ENCODE measurements at regions not wholly inside any gene's neighbourhood (a gene's known extent, or its start where the extent isn't known, plus 50 kb on each side); places are given as distances from the start of the nearest gene placed in this dataset.

DNA sequence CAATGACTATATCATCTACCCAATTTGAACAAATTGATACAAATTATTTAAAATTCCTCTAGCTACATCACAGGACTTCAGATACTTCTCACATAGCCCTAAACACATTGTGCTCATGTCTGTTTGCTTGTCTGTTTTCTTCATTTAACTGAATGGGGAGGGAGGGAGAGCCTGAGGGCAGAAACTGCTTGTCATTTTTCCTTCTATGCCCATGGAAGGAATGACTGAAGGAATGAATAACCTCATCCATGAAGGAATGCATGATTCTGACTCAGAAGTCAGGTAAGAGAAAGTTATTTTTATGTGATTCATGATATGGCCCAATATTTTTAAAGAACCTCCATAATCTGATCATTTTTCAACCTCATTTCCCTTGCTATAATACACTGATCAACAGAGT, 418.0 kb upstream of the PITX2 start:
- Histone ChIP-seq H2AFZ (ENCODE audit: control insufficient read depth, low read depth, low read length) (no peak overlapping the region), H3K4me2 (ENCODE audit: control insufficient read depth, insufficient read depth) (no peak overlapping the region), H3K27me3 (replicated peaks in 1 of 2; ENCODE audit: control insufficient read depth in 2 of 2, insufficient read depth in 2 of 2, low read length in 1 of 2) (no peaks in the 10 kb centered on the region; a peak in 1 of 4 replicates), H3K4me1 (ENCODE audit: control insufficient read depth, insufficient read depth, low read length) (no peaks in the 10 kb centered on the region), H3K79me2 (ENCODE audit: control insufficient read depth, insufficient read depth, low read length) (no peaks in the 10 kb centered on the region), H4K20me1 (ENCODE audit: control insufficient read depth, insufficient read depth) (no peaks in the 10 kb centered on the region), H3K27ac (ENCODE audit: control insufficient read depth, insufficient read depth) (no peak overlapping the region), H3K9me3 (replicated peaks; ENCODE audit: control insufficient read depth, insufficient read depth, low read length) (no peaks in the 10 kb centered on the region), H3K36me3 (ENCODE audit: control insufficient read depth in 2 of 2, insufficient read depth in 2 of 2, low read length in 1 of 2) (no peaks in the 10 kb centered on the region), H3K4me3 (no peak overlapping the region), H3K9ac (ENCODE audit: control insufficient read depth, insufficient read depth, low read length) (no peak overlapping the region)
- in situ Hi-C loops (cut with MboI) (no loop called here), intact Hi-C loops (cut with micrococcal nuclease; ENCODE audit: unreplicated experiment) (no loop called here)
- ATAC-seq (no peak), DNase-seq (ENCODE audit: low read depth, low spot score) (no peak), FAIRE-seq (no peak)
- no peak for TF ChIP-seq ZNF592 (IDR thresholded peaks at IDR 0.05)
- no peak for TF ChIP-seq TARDBP (IDR thresholded peaks at IDR 0.05; ENCODE audit: borderline replicate concordance)
- no peak for TF ChIP-seq MEF2B (IDR thresholded peaks at IDR 0.05; ENCODE audit: partially characterized antibody, poor library complexity, severe bottlenecking)
- no peak for TF ChIP-seq STAT1 (conservative IDR thresholded peaks at IDR 0.05)
- no peak for TF ChIP-seq TCF3 (IDR thresholded peaks at IDR 0.05; ENCODE audit: borderline replicate concordance, insufficient read depth, low read depth, low read length)
- TF ChIP-seq, protein P1, sequence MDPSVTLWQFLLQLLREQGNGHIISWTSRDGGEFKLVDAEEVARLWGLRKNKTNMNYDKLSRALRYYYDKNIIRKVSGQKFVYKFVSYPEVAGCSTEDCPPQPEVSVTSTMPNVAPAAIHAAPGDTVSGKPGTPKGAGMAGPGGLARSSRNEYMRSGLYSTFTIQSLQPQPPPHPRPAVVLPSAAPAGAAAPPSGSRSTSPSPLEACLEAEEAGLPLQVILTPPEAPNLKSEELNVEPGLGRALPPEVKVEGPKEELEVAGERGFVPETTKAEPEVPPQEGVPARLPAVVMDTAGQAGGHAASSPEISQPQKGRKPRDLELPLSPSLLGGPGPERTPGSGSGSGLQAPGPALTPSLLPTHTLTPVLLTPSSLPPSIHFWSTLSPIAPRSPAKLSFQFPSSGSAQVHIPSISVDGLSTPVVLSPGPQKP (IDR thresholded peaks at IDR 0.05; ENCODE audit: low read depth, low read length) = no peak
- TF ChIP-seq, protein P2, sequence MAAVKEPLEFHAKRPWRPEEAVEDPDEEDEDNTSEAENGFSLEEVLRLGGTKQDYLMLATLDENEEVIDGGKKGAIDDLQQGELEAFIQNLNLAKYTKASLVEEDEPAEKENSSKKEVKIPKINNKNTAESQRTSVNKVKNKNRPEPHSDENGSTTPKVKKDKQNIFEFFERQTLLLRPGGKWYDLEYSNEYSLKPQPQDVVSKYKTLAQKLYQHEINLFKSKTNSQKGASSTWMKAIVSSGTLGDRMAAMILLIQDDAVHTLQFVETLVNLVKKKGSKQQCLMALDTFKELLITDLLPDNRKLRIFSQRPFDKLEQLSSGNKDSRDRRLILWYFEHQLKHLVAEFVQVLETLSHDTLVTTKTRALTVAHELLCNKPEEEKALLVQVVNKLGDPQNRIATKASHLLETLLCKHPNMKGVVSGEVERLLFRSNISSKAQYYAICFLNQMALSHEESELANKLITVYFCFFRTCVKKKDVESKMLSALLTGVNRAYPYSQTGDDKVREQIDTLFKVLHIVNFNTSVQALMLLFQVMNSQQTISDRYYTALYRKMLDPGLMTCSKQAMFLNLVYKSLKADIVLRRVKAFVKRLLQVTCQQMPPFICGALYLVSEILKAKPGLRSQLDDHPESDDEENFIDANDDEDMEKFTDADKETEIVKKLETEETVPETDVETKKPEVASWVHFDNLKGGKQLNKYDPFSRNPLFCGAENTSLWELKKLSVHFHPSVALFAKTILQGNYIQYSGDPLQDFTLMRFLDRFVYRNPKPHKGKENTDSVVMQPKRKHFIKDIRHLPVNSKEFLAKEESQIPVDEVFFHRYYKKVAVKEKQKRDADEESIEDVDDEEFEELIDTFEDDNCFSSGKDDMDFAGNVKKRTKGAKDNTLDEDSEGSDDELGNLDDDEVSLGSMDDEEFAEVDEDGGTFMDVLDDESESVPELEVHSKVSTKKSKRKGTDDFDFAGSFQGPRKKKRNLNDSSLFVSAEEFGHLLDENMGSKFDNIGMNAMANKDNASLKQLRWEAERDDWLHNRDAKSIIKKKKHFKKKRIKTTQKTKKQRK (IDR thresholded peaks at IDR 0.05; ENCODE audit: low read depth, low read length) = no peak
- no peak for TF ChIP-seq POLR2AphosphoS5 (IDR thresholded peaks at IDR 0.05; ENCODE audit: low read length)
- no peak for TF ChIP-seq KAT2A (conservative IDR thresholded peaks at IDR 0.05; ENCODE audit: control insufficient read depth, low read depth, low read length)
- TF ChIP-seq HDGF (IDR thresholded peaks at IDR 0.05) = no peak
- TF ChIP-seq TCF7 (IDR thresholded peaks at IDR 0.05; ENCODE audit: borderline replicate concordance) = no peak
- no peak for TF ChIP-seq RUNX3 (IDR thresholded peaks at IDR 0.05; ENCODE audit: low read length)
- CTCF ChIA-PET = no interaction called here
- POLR2A ChIA-PET = no interaction called here
- no TSS peak for BruUV-seq (replicated peaks)
- SMC1A ChIA-PET (ENCODE audit: uncharacterized antibody, unreplicated experiment) = no interaction called here
- RAD21 ChIA-PET (ENCODE audit: unreplicated experiment) = no interaction called here
